22Rv1 (cell line): ENCODE measurements at regions not wholly inside any gene's neighbourhood (a gene's known extent, or its start where the extent isn't known, plus 50 kb on each side); places are given as distances from the start of the nearest gene placed in this dataset.

Experiments
- ZFX ChIP-seq: fragments of 450-650 bp; IDR thresholded peaks from 2 replicates; pipeline ENCODE4 v1.6.1; 2017; ENCODE audit warnings: antibody characterized with exemption, borderline replicate concordance
- TF ChIP-seq, protein P1 (sequence below): fragments of 450-650 bp; IDR thresholded peaks from 2 replicates; pipeline ENCODE4 v1.5.1; 2017; ENCODE audit warnings: mild to moderate bottlenecking

DNA sequence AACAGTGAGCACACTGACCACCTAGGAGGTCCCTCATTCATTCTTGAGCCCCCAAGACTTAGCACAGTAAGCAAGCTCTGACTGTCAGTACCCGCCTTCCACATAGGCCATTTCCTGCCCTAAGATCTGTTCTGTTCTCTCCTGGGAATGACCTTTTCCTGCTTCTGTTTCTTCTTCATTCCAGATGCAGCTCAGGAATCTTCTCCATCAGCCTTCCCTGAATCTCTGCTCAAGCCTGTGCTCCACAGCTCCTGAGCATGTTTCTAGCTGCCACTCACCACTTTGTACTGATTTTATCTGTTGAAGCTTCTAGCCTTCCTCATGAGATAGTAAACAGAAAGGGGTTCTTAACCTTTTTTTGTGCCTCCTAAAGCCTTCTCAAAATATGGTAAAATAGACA is 56.6 kb downstream of the ZNF281 start:
- TF ChIP-seq, protein P1, sequence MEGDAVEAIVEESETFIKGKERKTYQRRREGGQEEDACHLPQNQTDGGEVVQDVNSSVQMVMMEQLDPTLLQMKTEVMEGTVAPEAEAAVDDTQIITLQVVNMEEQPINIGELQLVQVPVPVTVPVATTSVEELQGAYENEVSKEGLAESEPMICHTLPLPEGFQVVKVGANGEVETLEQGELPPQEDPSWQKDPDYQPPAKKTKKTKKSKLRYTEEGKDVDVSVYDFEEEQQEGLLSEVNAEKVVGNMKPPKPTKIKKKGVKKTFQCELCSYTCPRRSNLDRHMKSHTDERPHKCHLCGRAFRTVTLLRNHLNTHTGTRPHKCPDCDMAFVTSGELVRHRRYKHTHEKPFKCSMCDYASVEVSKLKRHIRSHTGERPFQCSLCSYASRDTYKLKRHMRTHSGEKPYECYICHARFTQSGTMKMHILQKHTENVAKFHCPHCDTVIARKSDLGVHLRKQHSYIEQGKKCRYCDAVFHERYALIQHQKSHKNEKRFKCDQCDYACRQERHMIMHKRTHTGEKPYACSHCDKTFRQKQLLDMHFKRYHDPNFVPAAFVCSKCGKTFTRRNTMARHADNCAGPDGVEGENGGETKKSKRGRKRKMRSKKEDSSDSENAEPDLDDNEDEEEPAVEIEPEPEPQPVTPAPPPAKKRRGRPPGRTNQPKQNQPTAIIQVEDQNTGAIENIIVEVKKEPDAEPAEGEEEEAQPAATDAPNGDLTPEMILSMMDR, result no peak
- no peak for TF ChIP-seq ZFX
